RWPE2 (cell line): ENCODE measurements at regions not wholly inside any gene's neighbourhood (a gene's known extent, or its start where the extent isn't known, plus 50 kb on each side); places are given as distances from the start of the nearest gene placed in this dataset.

Experiments
- ATAC-seq: fragments of 200-7000 bp; cut with Tn5 transposase; 3 replicates; pipeline ENCODE4 v1.9.1; 2021; ENCODE audit warnings: low read depth
- DNase-seq: peaks from one replicate; pipeline ENCODE4 v3.0.0-alpha.2; 2020; ENCODE audit warnings: low spot score
- H3K27ac ChIP-seq: fragments of 450-650 bp; 2 replicates; pipeline ENCODE4 v1.5.1; 2017; ENCODE audit warnings: mild to moderate bottlenecking; ENCODE audit not compliant: poor library complexity, severe bottlenecking
- H3K27me3 ChIP-seq: fragments of 250-450 bp; sonication (Bioruptor Pico); 2 replicates; pipeline ENCODE4 v1.5.1; 2021; ENCODE audit warnings: mild to moderate bottlenecking, moderate library complexity; ENCODE audit not compliant: insufficient read depth, poor library complexity, severe bottlenecking
- H3K36me3 ChIP-seq: fragments of 250-450 bp; sonication (Bioruptor Pico); 2 replicates; pipeline ENCODE4 v1.5.1; 2020; ENCODE audit warnings: low read depth, mild to moderate bottlenecking, moderate library complexity
- H3K4me1 ChIP-seq: fragments of 250-450 bp; sonication (Bioruptor Pico); 2 replicates; pipeline ENCODE4 v1.5.1; 2021; ENCODE audit warnings: mild to moderate bottlenecking, moderate library complexity; ENCODE audit not compliant: insufficient read depth, poor library complexity, severe bottlenecking
- H3K4me3 ChIP-seq: fragments of 250-450 bp; sonication (Bioruptor Pico); 2 replicates; pipeline ENCODE4 v1.5.1; 2021; ENCODE audit warnings: mild to moderate bottlenecking, moderate library complexity; ENCODE audit not compliant: severe bottlenecking
- H3K9me3 ChIP-seq: fragments of 250-450 bp; sonication (Bioruptor Pico); 2 replicates; pipeline ENCODE4 v1.5.1; 2021; ENCODE audit warnings: mild to moderate bottlenecking, moderate library complexity; ENCODE audit not compliant: severe bottlenecking
- CTCF ChIP-seq: fragments of 450-650 bp; IDR thresholded peaks from one replicate; pipeline ENCODE4 v1.5.1; 2017; ENCODE audit warnings: mild to moderate bottlenecking, moderate library complexity; ENCODE audit not compliant: poor library complexity, severe bottlenecking

- no peak for DNase-seq
- Histone ChIP-seq H3K27me3 (no peaks in the 10 kb centered on the region), H3K36me3 (no peaks in the 10 kb centered on the region), H3K4me3 (no peak overlapping the region), H3K4me1 (peaks cover 18% of the 10 kb centered on the region), H3K9me3 (no peaks in the 10 kb centered on the region), H3K27ac (peak overlapping the region; percentile 40)
- peak; percentile 78 for ATAC-seq
- TF ChIP-seq CTCF: no peak
Observed at GRCh38 chr2:20561637-20562454, 89.1 kb downstream of the HS1BP3 start.

- no peaks in the 10 kb centered on the region for H3K36me3 ChIP-seq
- H3K27me3 ChIP-seq: no peaks in the 10 kb centered on the region
- peaks cover 18% of the 10 kb centered on the region for H3K4me1 ChIP-seq
- ATAC-seq (no peak), DNase-seq (no peak)
- no peak for TF ChIP-seq CTCF
- no peak overlapping the region for H3K4me3 ChIP-seq
- no peak overlapping the region for H3K27ac ChIP-seq
- H3K9me3 ChIP-seq: no peaks in the 10 kb centered on the region
Observed at GRCh38 chr2:20562540-20563225, 88.2 kb downstream of the HS1BP3 start.

DNA sequence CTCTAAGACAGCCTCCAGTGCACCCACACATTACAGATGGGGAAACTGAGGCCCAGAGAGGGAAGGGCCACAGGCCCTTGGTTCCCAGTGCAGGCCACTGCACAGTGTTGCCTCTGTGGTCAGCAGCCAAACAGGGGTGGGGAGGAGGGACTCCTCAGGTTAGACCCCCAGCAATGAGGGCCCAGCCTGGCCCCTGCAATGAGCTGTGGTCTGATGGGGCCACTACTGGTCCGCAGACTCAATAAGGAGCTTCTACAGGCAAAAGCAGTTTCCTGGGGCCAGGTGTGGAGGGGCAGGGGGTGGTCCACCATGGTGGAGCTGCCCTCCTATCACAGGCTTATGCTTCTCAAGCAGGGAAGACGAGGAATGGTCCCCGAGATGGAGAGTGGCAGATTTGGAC is 87.6 kb downstream of the HS1BP3 start:
- Histone ChIP-seq H3K27ac (no peak overlapping the region), H3K36me3 (no peaks in the 10 kb centered on the region), H3K4me3 (no peak overlapping the region), H3K4me1 (peaks cover 18% of the 10 kb centered on the region), H3K9me3 (no peaks in the 10 kb centered on the region), H3K27me3 (no peaks in the 10 kb centered on the region)
- no peak for TF ChIP-seq CTCF
- ATAC-seq (no peak), DNase-seq (no peak)

GRCh38 chr2:20563833-20564232 is 87.1 kb downstream of the HS1BP3 start:
- ATAC-seq (0 out of 3 replicates have a peak, but pooled peaks have one; percentile 27), DNase-seq (no peak)
- Histone ChIP-seq H3K9me3 (no peaks in the 10 kb centered on the region), H3K4me1 (peaks cover 24% of the 10 kb centered on the region), H3K36me3 (no peaks in the 10 kb centered on the region), H3K4me3 (no peak overlapping the region), H3K27ac (no peak overlapping the region), H3K27me3 (no peaks in the 10 kb centered on the region)
- no peak for TF ChIP-seq CTCF
